ENCODE measurements at regions not wholly inside any gene's neighbourhood (a gene's known extent, or its start where the extent isn't known, plus 50 kb on each side); places are given as distances from the start of the nearest gene placed in this dataset.

DNA sequence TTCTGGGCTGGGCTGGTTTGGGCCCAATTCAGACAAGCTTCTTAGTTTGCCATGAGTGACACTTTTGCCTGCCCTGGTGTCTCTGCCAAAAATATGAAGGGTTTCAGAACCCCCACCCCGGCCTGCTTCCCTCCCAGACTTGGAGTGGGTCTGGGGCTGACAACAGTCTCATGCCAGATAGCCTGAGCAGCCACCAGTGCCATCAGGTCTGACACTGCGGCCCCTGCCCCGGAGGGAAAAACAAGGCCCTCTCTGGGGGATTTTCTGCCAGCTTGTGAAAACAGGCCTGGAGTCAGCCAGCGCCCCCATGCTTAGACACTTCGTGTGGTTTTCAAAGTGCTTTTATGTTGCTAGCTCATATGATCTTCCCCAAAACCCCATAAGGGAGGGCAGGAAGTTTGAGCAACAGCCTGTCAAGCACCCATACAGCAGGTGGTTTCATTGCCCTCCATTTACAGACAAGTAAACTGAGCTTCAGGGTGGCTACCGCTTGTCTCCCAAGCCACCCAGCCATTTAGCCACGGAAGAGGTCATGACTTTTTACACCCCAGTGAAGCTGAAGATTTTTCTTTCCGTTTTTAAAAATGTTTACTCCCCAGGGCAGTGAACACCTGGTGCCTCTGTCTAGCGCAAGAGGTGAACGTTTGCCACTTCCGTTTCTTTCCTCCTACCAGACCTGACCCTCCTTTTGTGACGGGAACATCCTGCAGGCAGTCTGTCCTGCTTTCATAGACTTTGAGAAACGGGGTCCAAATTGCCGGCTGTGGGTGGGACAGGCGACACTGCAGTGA is 300.6 kb downstream of the SEC14L1 start:
- no peak for DNase-seq (ENCODE audit: low read depth)

DNA sequence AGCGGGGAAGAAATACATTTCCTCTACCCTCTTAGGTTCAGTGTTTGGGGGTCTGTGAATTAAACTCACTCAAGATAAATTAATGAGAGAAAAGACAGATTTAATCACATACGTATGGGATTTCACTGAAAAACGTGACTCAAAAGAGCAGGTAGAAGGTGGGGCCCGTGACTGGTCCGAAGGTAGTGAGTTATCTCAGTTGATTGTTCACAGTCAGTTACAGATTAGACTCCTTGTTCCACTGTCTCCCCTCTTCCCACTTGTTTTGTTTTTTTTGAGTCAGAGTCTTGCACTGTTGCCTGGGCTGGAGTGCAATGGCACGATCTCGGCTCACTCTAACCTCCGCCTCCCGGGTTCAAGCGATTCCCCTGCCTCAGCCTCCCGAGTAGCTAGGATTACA is 301.2 kb downstream of the SEC14L1 start:
- DNase-seq (ENCODE audit: low read depth) = no peak

GRCh38 chr17:77442976-77443747 is 302.4 kb downstream of the SEC14L1 start:
- DNase-seq (ENCODE audit: low read depth) = no peak

- no peak for DNase-seq (ENCODE audit: low read depth)
Observed at GRCh38 chr17:77443748-77444260, 303.0 kb downstream of the SEC14L1 start.

GRCh38 chr17:77444628-77444983 is 303.8 kb downstream of the SEC14L1 start:
- DNase-seq (ENCODE audit: low read depth) = no peak

DNA sequence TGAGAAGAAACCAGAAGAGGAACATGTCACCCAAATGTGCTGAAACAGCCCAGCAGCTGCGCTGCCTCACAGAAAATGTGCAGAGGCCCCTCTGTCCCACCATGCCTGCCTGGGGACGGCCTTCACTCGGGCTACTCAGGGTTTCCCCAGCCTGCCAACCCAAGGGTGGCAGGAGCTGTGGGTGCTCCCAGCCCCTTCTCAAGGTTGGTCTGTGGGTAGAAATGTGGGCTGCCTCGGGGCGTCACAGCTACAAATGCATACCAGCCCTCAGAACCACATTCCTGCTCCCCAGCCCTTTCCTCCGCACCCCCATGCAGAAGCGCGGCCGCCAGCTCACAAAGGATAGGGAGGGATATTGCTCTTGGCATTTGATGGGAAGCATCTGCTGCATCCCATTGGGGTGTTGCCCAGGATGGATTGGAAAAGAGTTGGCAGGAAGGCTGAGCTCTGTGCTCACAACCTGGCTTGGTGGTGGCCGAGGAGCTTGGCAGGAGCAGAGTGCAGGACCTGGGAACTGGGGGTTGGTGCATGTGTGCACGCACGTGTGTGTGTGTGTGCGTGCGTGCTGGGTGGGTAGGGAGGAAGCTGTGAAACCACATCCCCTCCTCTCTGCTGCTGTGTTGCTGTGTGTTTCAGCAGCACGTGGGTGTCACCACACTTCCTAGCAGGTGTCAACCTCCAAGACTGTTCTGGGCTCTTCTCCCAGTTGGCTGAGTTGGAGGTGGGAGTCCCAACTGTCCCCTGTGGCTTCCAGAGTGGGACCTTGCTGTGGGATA is 304.4 kb downstream of the SEC14L1 start:
- no peak for DNase-seq (ENCODE audit: low read depth)

DNA sequence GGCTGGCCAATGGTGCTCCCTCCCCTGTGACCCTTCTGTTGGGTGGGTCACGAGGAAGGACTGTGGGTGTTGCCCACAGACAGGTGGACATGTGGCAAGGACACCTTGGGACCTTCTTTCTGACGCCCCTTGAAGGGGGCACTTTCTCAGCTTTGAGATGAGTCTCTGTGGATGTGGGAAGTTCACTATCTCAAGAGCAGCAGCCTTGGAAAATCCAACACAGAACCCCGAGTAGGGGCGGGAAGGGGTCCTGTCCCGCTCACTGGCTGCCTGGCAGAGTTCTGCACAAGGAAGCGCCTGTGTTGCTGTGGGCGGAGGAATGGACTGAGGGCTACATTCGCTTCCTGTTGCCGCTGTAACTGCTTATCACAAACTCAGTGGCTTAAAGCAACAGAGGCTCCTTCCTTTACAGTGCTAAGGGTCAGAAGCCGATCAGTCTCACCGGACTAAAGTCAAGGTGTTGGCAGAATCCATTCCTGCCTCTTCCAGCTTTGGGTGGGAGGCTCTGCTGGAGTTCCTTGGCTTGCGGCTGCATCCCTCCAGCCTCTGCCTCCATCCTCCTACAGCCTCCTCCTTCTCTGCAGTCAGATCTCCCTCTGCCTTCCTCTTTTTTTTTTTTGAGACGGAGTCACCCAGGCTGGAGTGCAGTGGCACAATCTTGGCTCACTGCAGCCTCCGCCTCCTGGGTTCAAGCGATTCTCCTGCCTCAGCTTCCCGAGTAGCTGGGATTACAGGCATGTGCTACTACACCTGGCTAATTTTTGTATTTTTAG is 305.2 kb downstream of the SEC14L1 start:
- no peak for DNase-seq (ENCODE audit: low read depth)

DNA sequence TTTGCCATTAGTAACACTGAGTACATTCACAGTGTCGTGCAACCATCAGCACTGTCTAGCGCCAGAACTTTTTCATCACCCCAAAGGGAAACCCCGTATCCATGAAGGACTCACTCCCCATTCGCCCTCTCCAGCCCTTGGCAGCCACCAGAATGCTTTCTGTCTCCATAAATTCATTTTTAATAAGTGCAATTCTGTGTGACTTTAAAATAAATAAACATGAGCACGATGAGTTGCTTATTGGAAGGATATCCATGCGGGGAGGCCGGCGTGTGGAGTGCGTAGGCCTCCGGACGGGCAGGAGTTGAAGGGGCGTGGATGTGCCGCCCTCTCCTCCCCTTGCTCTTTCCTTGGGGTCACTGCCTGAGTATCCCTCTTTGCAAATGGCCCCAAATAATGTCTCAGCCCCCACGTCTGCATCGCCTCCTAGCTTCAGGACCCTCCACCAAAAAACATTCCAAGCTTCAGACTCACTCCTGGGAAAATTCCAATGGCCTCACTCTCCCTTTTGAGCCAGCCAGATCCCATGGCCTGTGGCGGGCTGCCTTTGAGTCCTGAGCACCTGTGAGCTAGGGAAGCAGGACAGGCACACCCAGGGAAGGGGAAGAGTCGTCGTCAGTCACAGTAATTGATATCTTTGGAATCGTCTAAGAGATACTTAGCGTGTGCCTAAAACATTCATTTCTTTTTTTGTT is 306.3 kb downstream of the SEC14L1 start:
- DNase-seq (ENCODE audit: low read depth) = no peak

DNA sequence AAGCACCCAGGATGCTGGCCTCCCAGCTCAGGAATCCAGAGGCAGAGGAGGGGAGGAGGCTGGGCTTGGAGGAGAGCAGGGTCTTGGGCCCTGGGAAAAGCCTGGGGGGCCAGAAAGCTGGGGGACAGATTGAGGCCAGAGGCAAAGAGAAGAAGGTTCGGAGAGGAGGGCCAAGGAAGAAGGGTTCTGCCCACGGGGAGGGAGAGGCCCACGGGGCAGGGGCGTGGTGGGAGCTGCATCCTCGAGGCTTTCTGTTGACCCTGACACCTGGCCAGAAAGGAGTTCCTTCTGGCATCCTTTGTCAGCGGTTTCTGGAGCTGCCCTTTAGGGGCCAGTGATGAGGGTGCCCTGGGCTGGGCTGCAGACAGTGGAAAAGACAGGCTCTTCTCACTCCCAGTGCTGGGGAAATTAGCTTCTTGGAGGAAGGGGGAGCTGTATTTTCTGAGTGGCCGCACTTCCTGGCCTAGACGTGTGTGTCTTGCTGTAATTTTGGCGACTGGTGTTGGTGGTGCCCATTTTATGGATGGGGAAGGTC is 308.7 kb downstream of the SEC14L1 start:
- DNase-seq (ENCODE audit: low read depth) = no peak

DNA sequence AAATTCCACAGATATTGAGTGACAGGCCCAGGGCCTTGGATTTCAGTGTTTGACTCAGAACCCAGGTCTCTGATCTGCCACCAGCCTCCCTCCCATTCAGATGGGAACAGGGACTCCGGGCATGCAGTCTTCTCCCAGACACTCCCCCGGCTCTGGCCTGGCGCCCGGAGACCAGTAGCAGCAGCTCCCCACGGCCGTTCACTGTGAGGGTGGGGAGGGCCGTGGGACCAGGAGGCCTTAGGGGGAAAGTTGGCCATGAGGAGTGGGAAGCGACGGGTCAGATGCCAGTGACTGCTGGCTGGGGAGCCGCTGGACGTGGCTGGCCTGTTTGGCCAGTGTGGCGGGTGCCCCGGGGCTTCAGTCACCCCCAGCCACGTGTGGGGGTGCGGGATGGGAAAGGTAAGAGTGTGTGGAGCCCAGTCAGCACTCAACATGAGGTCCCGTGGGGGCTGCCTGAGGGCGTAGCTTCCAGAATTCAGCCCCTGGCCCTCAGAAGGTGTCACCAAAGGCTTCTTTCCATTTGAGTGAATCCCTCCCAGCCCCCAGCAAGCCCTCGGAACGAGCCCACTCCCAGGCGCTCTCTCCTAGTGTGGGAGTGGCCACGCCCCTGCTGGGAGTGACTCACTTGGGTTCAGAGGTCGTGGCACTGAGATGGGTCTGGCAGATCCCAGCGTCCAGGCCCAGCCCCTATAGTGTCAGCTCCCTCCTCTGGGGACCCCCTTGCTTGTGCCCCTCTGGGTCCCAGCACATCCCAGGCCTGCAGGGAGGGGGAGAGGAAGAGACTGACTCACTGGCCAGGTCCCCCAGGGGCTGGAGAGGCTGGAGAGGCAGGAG is 309.4 kb downstream of the SEC14L1 start:
- peak; percentile 82 for DNase-seq (ENCODE audit: low read depth)

DNA sequence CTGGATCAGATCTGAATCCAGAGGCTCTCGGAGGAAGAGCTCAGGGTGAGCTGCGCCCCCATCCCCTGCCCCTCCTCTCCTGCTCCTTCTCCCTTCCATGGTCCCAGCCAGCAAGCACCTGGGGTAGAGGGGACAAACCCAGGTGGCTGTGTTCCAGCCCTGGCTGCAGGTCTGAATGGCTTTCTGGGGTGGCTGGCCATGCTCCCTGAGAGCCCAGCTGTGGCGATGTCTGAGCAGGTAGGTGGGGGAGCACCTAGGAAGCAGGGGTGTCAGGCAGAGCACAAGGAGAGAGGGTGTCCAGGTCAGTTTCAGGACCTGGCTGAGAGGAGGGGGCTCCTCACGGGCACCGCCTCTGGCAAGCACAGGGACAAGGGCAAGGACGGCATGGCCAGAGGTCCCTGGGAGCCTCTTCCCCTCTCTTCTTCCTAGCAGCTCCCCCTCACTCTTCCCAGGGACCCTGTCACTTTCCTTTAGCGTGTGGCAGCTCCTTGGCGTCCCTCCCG is 310.0 kb downstream of the SEC14L1 start:
- DNase-seq (ENCODE audit: low read depth) = no peak

- DNase-seq (ENCODE audit: low read depth) = peak; percentile 92
Observed at GRCh38 chr17:77451245-77451893, 310.6 kb downstream of the SEC14L1 start.

DNA sequence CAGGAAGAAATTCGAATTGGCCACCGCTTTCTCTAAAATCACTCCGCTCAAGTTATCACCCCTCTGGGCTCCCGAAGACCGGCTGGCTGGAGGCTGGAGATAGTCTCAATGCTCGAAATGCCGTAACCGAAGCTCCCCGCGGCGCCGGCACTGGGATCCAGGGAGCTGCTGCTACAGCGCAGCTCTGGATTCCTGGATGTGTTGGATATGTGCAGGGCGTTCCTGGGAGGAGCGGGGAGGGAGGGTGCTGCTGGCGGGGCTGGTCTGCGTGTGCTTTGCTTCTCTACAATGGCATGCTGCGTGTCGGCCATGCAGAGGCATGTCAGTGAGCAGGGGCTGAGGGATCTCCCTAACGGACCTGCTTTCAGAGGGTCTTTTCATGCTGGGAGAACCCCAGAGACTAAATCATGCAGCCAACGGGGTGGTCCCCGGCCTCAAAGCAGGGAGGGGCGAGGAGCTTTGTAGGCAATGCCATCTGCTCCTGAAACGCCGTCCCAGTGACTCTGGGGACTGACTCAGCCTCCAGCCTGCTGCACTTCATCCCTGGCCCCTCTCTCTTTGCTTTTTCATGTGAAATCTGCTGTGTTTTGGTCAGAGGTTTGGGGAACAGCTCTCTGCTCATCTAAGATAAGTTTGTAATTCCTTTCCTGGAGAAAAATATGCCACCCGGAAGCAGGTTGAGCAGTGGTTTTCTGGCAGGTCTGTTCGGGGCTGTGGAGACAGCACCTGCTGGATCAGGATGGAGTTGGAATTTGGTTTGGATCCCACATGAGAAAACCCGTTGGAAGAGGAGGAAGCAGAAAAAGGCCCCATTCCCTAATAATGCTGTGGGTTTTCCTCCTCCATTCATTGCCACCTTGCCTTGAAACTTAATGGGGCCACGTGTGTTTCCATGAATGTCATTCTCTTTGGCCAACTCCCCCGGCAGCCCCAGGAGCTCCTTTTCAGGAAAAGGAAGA is 311.4 kb downstream of the SEC14L1 start:
- peak; percentile 84 for DNase-seq (ENCODE audit: low read depth)

DNA sequence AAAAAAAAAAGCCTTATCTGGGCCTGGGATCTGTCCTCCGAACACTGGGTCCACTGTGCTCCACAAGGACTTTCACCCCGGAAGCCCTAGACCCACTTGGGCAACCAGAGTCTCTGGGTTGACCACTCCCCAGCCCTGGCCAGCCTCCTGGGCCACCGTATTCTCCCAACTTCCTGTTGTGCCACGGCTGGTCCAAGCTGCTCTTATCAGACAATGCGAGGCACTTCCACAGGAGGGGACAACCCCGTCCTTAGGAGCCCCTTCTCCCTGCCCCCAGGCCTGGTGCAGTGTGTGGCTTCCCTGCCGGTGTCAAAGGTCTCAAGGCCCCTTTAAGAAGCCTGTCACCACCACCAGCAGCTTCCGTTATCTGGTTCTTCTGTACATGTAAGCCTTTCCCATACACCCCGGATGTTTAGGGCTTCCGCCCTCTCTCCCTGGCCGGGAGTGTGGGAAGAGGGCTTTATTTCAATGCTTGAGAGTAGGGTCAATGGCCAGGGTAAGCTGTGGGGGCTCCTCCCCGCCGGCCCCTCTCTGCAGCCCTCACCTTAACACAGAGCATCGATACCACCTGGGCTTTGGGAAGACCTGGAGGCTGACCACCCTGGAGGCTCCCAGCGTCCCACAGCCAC is 313.0 kb downstream of the SEC14L1 start:
- DNase-seq (ENCODE audit: low read depth) = no peak

GRCh38 chr17:77454242-77455095 is 313.7 kb downstream of the SEC14L1 start:
- DNase-seq (ENCODE audit: low read depth) = no peak

Measured in Daoy (cell line).